Tibial nerve (tissue), 4 donors: ENCODE measurements at regions not wholly inside any gene's neighbourhood (a gene's known extent, or its start where the extent isn't known, plus 50 kb on each side); places are given as distances from the start of the nearest gene placed in this dataset.
"Not testable (repeated sequence)": the region's sequence is repeated elsewhere in the genome, so short reads cannot be mapped to it uniquely, and the experiment has no call there.

ENCODE experiments used
- DNase-seq, 2 donors: peaks; one replicate each; pipeline ENCODE4 v3.0.0-alpha.2; 2019; ENCODE audit warnings: low spot score in 2 of 2
- H3K27ac ChIP-seq, 4 donors: fragments of 200-600 bp; sonication (generic) in 3 of 4; one replicate each; pipeline ENCODE4 v1.5.1; 2017 to 2019; ENCODE audit warnings: mild to moderate bottlenecking in 1 of 4
- H3K27me3 ChIP-seq, 2 donors: fragments of 200-600 bp; sonication (generic) in 1 of 2; one replicate each; pipeline versions ENCODE4 v1.5.1 to v1.6.0; 2017 to 2019
- H3K36me3 ChIP-seq, 3 donors: fragments of 200-600 bp; sonication (generic); one replicate each; pipeline ENCODE4 v1.5.1; 2018 to 2019
- H3K4me1 ChIP-seq, 4 donors: fragments of 200-600 bp; sonication (generic) in 3 of 4; one replicate each; pipeline ENCODE4 v1.5.1; 2017 to 2019
- H3K4me3 ChIP-seq, 4 donors: fragments of 200-600 bp; sonication (generic) in 3 of 4; one replicate each; pipeline ENCODE4 v1.5.1; 2017 to 2019; ENCODE audit warnings: mild to moderate bottlenecking in 1 of 4, moderate library complexity in 1 of 4
- H3K9me3 ChIP-seq, 4 donors: fragments of 200-600 bp; sonication (generic) in 3 of 4; one replicate each; pipeline ENCODE4 v1.5.1; 2017 to 2019
- CTCF ChIP-seq, 5 experiments: fragments of 200-600 bp in 3 of 5; fragments of 450-650 bp in 2 of 5; sonication (generic) in 3 of 5; IDR thresholded peaks; one replicate each; pipeline ENCODE4 v1.5.1; 2016 to 2019; ENCODE audit warnings: antibody characterized with exemption in 5 of 5, mild to moderate bottlenecking in 3 of 5, moderate library complexity in 2 of 5
- EP300 ChIP-seq, 2 donors: sonication (generic); formaldehyde crosslinking; IDR thresholded peaks; one replicate each; pipeline ENCODE4 v1.6.1; 2017; ENCODE audit warnings: antibody characterized with exemption in 2 of 2, mild to moderate bottlenecking in 1 of 2
- POLR2A ChIP-seq, 2 donors: fragments of 450-650 bp; IDR thresholded peaks; one replicate each; pipeline ENCODE4 v1.6.1; 2017; ENCODE audit warnings: antibody characterized with exemption in 2 of 2, mild to moderate bottlenecking in 2 of 2, moderate library complexity in 2 of 2
- WGBS, 2 donors: methylation state at CpG; one replicate each; pipeline ENCODE4 v1.1.5; 2018; 5-methylcytosine and 5-hydroxymethylcytosine counted together

- H3K9me3 ChIP-seq, result no peaks in the 10 kb centered on the region
- no peak for DNase-seq
- no peaks in the 10 kb centered on the region for H3K36me3 ChIP-seq
- H3K27ac ChIP-seq, result no peak overlapping the region
- TF ChIP-seq POLR2A (IDR thresholded peaks at IDR 0.05) (no peak), EP300 (IDR thresholded peaks at IDR 0.05) (no peak), CTCF (IDR thresholded peaks at IDR 0.05) (no peak)
- no peaks in the 10 kb centered on the region for H3K27me3 ChIP-seq
- no peak overlapping the region for H3K4me3 ChIP-seq
- 53 to 61% methylated on average over 3 of the region's 3 CpGs for WGBS, 2 donors
- no peaks in the 10 kb centered on the region for H3K4me1 ChIP-seq
These were observed 183.2 kb upstream of the PTPRZ1 start for GRCh38 chr7:121689749-121690148.

GRCh38 chr7:121681700-121682099 is 191.3 kb upstream of the PTPRZ1 start:
- no peak for TF ChIP-seq POLR2A (IDR thresholded peaks at IDR 0.05)
- TF ChIP-seq EP300 (IDR thresholded peaks at IDR 0.05), result no peak
- TF ChIP-seq CTCF (IDR thresholded peaks at IDR 0.05), result no peak
- no peaks in the 10 kb centered on the region for H3K36me3 ChIP-seq
- DNase-seq, result no peak
- no peak overlapping the region for H3K4me3 ChIP-seq
- H3K4me1 ChIP-seq, result no peaks in the 10 kb centered on the region
- no peaks in the 10 kb centered on the region for H3K27me3 ChIP-seq
- H3K9me3 ChIP-seq, result no peaks in the 10 kb centered on the region
- H3K27ac ChIP-seq, result no peak overlapping the region
- WGBS, 2 donors, result 94% methylated on average over 3 of the region's 3 CpGs

GRCh38 chr7:121676168-121676567 is 196.8 kb upstream of the PTPRZ1 start:
- TF ChIP-seq POLR2A (IDR thresholded peaks at IDR 0.05) (no peak), CTCF (IDR thresholded peaks at IDR 0.05) (no peak), EP300 (IDR thresholded peaks at IDR 0.05) (no peak)
- no peaks in the 10 kb centered on the region for H3K36me3 ChIP-seq
- no peak overlapping the region for H3K27ac ChIP-seq
- DNase-seq, result no peak
- H3K4me3 ChIP-seq, result no peak overlapping the region
- no peaks in the 10 kb centered on the region for H3K9me3 ChIP-seq
- 82 to 85% methylated on average over 3 of the region's 3 CpGs for WGBS, 2 donors
- no peaks in the 10 kb centered on the region for H3K4me1 ChIP-seq
- no peaks in the 10 kb centered on the region for H3K27me3 ChIP-seq

- not testable (repeated sequence) for H3K36me3 ChIP-seq
- whole genome bisulfite sequencing, 2 donors, result 84 to 91% methylated on average over 2 of the region's 2 CpGs
These were observed 198.5 kb upstream of the PTPRZ1 start for GRCh38 chr7:121674455-121674854.

GRCh38 chr7:121669144-121669543 is 203.8 kb upstream of the PTPRZ1 start:
- Histone ChIP-seq H3K4me3 (no peak overlapping the region), H3K9me3 (peaks cover 0 to 13% (median 0%) of the 10 kb centered on the region in 4 donors), H3K4me1 (no peaks in the 10 kb centered on the region), H3K27me3 (no peaks in the 10 kb centered on the region), H3K36me3 (no peaks in the 10 kb centered on the region), H3K27ac (no peak overlapping the region)
- DNase-seq, result no peak
- TF ChIP-seq POLR2A (IDR thresholded peaks at IDR 0.05) (no peak), CTCF (IDR thresholded peaks at IDR 0.05) (no peak), EP300 (IDR thresholded peaks at IDR 0.05) (no peak)

More at GRCh38 chr7:121674455-121674854, 198.5 kb upstream of the PTPRZ1 start:
- not testable (repeated sequence) for H3K9me3 ChIP-seq, DNase-seq, H3K4me1 ChIP-seq, H3K27me3 ChIP-seq, H3K27ac ChIP-seq, H3K4me3 ChIP-seq

- Histone ChIP-seq H3K36me3 (no peaks in the 10 kb centered on the region), H3K4me1 (no peaks in the 10 kb centered on the region), H3K27ac (no peak overlapping the region), H3K4me3 (no peak overlapping the region), H3K9me3 (peaks cover 0 to 13% (median 0%) of the 10 kb centered on the region in 4 donors), H3K27me3 (no peaks in the 10 kb centered on the region)
- 66 to 73% methylated on average over 1 of the region's 1 CpG for WGBS, 2 donors
- DNase-seq, result no peak
- TF ChIP-seq CTCF (IDR thresholded peaks at IDR 0.05), result no peak
- TF ChIP-seq POLR2A (IDR thresholded peaks at IDR 0.05), result no peak
- TF ChIP-seq EP300 (IDR thresholded peaks at IDR 0.05), result no peak
These were observed 206.7 kb upstream of the PTPRZ1 start for GRCh38 chr7:121666306-121666705.
